ENCODE measurements at regions not wholly inside any gene's neighbourhood (a gene's known extent, or its start where the extent isn't known, plus 50 kb on each side); places are given as distances from the start of the nearest gene placed in this dataset.

GRCh38 chr3:39592311-39593050 lies 125.0 kb downstream of the MOBP start:
- H3K9ac ChIP-seq: no peak overlapping the region
- TF ChIP-seq Cebpa-rat (IDR thresholded peaks at IDR 0.05): no peak
- H3K4me1 ChIP-seq: no peaks in the 10 kb centered on the region
- H3K9me3 ChIP-seq (replicated peaks in 1 of 11): no peaks in the 10 kb centered on the region
- H3K4me3 ChIP-seq: no peak overlapping the region
- no peaks in the 10 kb centered on the region for H4K20me1 ChIP-seq
- no peak overlapping the region for H3K4me2 ChIP-seq
- H3K27me3 ChIP-seq: no peaks in the 10 kb centered on the region
- no peak overlapping the region for H3K27ac ChIP-seq
- no peaks in the 10 kb centered on the region for H3K36me3 ChIP-seq

- TF ChIP-seq Cebpa-rat (IDR thresholded peaks at IDR 0.05): no peak
- Histone ChIP-seq H3K27me3 (no peaks in the 10 kb centered on the region), H3K4me2 (no peak overlapping the region), H3K27ac (no peak overlapping the region), H3K4me3 (no peak overlapping the region), H3K9me3 (replicated peaks in 1 of 11) (no peaks in the 10 kb centered on the region), H3K36me3 (no peaks in the 10 kb centered on the region), H3K4me1 (no peaks in the 10 kb centered on the region), H4K20me1 (no peaks in the 10 kb centered on the region), H3K9ac (no peak overlapping the region)
These were observed 125.9 kb downstream of the MOBP start for GRCh38 chr3:39593341-39593740.

- Histone ChIP-seq H3K4me1 (peaks cover 0 to 7% (median 0%) of the 10 kb centered on the region in 10 experiments; a peak in 3 of 20 replicates), H4K20me1 (no peaks in the 10 kb centered on the region), H3K27ac (no peak overlapping the region), H3K36me3 (no peaks in the 10 kb centered on the region), H3K4me3 (no peak overlapping the region), H3K4me2 (peak overlapping the region in 1 of 11 experiments; percentile 9; a peak in 1 of 22 replicates), H3K27me3 (no peaks in the 10 kb centered on the region), H3K9me3 (replicated peaks in 1 of 11) (peaks cover 0 to 5% (median 0%) of the 10 kb centered on the region in 11 experiments; a peak in 1 of 22 replicates), H3K9ac (no peak overlapping the region)
- no peak for TF ChIP-seq Cebpa-rat (IDR thresholded peaks at IDR 0.05)
These were observed 133.8 kb downstream of the MOBP start for GRCh38 chr3:39601241-39601640.

- Histone ChIP-seq H3K4me3 (no peak overlapping the region), H4K20me1 (no peaks in the 10 kb centered on the region), H3K4me2 (no peak overlapping the region), H3K36me3 (no peaks in the 10 kb centered on the region), H3K9me3 (replicated peaks in 1 of 11) (peaks cover 0 to 17% (median 0%) of the 10 kb centered on the region in 11 experiments; a peak in 2 of 22 replicates), H3K27ac (no peak overlapping the region), H3K27me3 (no peaks in the 10 kb centered on the region), H3K4me1 (peaks cover 0 to 7% (median 0%) of the 10 kb centered on the region in 10 experiments; a peak in 4 of 20 replicates), H3K9ac (no peak overlapping the region)
- TF ChIP-seq Cebpa-rat (IDR thresholded peaks at IDR 0.05): no peak
These were observed 138.4 kb downstream of the MOBP start for GRCh38 chr3:39605837-39606236.

GRCh38 chr3:39626198-39626597 lies 158.7 kb downstream of the MOBP start:
- no peaks in the 10 kb centered on the region for H3K36me3 ChIP-seq
- H3K9ac ChIP-seq: no peak overlapping the region
- TF ChIP-seq Cebpa-rat (IDR thresholded peaks at IDR 0.05): no peak

GRCh38 chr3:39631136-39631535 lies 163.7 kb downstream of the MOBP start:
- Histone ChIP-seq H3K9ac (no peak overlapping the region), H3K4me2 (no peak overlapping the region), H4K20me1 (no peaks in the 10 kb centered on the region), H3K36me3 (no peaks in the 10 kb centered on the region), H3K27me3 (no peaks in the 10 kb centered on the region), H3K4me3 (no peak overlapping the region), H3K4me1 (peaks cover 0 to 13% (median 9%) of the 10 kb centered on the region in 10 experiments; a peak in 14 of 20 replicates), H3K9me3 (replicated peaks in 1 of 11) (peaks cover 8 to 18% (median 14%) of the 10 kb centered on the region in 11 experiments; a peak in 18 of 22 replicates), H3K27ac (no peak overlapping the region)
- TF ChIP-seq Cebpa-rat (IDR thresholded peaks at IDR 0.05): no peak

More at GRCh38 chr3:39626198-39626597, 158.7 kb downstream of the MOBP start:
- Histone ChIP-seq H3K4me3 (no peak overlapping the region), H3K27ac (no peak overlapping the region), H3K9me3 (replicated peaks in 1 of 11) (peaks cover 10 to 20% (median 17%) of the 10 kb centered on the region in 11 experiments; a peak in 19 of 22 replicates), H4K20me1 (no peaks in the 10 kb centered on the region), H3K4me2 (no peak overlapping the region), H3K27me3 (no peaks in the 10 kb centered on the region), H3K4me1 (no peaks in the 10 kb centered on the region)

GRCh38 chr3:39637807-39638206 lies 170.3 kb downstream of the MOBP start:
- no peak overlapping the region for H3K9ac ChIP-seq
- peaks cover 7 to 55% (median 45%) of the 10 kb centered on the region in 10 experiments; a peak in 17 of 20 replicates for H3K4me1 ChIP-seq
- TF ChIP-seq Cebpa-rat (IDR thresholded peaks at IDR 0.05): no peak
- H3K9me3 ChIP-seq (replicated peaks in 1 of 11): peaks cover 0 to 13% (median 6%) of the 10 kb centered on the region in 11 experiments; a peak in 6 of 22 replicates
- no peak overlapping the region for H3K4me3 ChIP-seq
- H4K20me1 ChIP-seq: no peaks in the 10 kb centered on the region
- no peak overlapping the region for H3K4me2 ChIP-seq
- no peaks in the 10 kb centered on the region for H3K27me3 ChIP-seq
- H3K36me3 ChIP-seq: no peaks in the 10 kb centered on the region
- peak overlapping the region in 1 of 11 experiments; percentile 65; a peak in 1 of 22 replicates for H3K27ac ChIP-seq

- Histone ChIP-seq H3K9ac (no peak overlapping the region), H3K36me3 (no peaks in the 10 kb centered on the region), H4K20me1 (no peaks in the 10 kb centered on the region), H3K4me2 (peak overlapping the region in 5 of 11 experiments; percentile 36 to 75 (median 59); a peak in 7 of 22 replicates), H3K9me3 (replicated peaks in 1 of 11) (peaks cover 0 to 15% (median 6%) of the 10 kb centered on the region in 11 experiments; a peak in 8 of 22 replicates), H3K4me1 (peaks cover 7 to 60% (median 50%) of the 10 kb centered on the region in 10 experiments; a peak in 17 of 20 replicates), H3K27me3 (no peaks in the 10 kb centered on the region), H3K27ac (peak overlapping the region in 7 of 11 experiments; percentile 8 to 65 (median 56); a peak in 10 of 22 replicates), H3K4me3 (no peak overlapping the region)
- no peak for TF ChIP-seq Cebpa-rat (IDR thresholded peaks at IDR 0.05)
These were observed 170.8 kb downstream of the MOBP start for GRCh38 chr3:39638301-39638700.
